HG02759 (cell line): ENCODE measurements at regions not wholly inside any gene's neighbourhood (a gene's known extent, or its start where the extent isn't known, plus 50 kb on each side); places are given as distances from the start of the nearest gene placed in this dataset.
"Not testable (repeated sequence)": the region's sequence is repeated elsewhere in the genome, so short reads cannot be mapped to it uniquely, and the experiment has no call there.

Source experiments
- ATAC-seq: cut with Tn5 transposase; IDR thresholded peaks from one replicate; pipeline ENCODE4 v1.9.1; 2021; ENCODE audit warnings: mild to moderate bottlenecking, moderate library complexity; ENCODE audit not compliant: unreplicated experiment

GRCh38 chr9:135269912-135270830 lies 182.7 kb downstream of the OLFM1 start:
- no peak for ATAC-seq

GRCh38 chr9:135271425-135271824 lies 184.0 kb downstream of the OLFM1 start:
- ATAC-seq = no peak

- no peak for ATAC-seq
These were observed 185.1 kb downstream of the OLFM1 start for GRCh38 chr9:135272608-135273007.

GRCh38 chr9:135273008-135273407 lies 185.5 kb downstream of the OLFM1 start:
- no peak for ATAC-seq

- ATAC-seq = no peak
These were observed 187.7 kb downstream of the OLFM1 start for GRCh38 chr9:135275163-135275562.

- ATAC-seq = no peak
These were observed 188.3 kb downstream of the OLFM1 start for GRCh38 chr9:135275571-135276289.

- no peak for ATAC-seq
These were observed 190.0 kb downstream of the OLFM1 start for GRCh38 chr9:135277219-135278201.

- ATAC-seq = no peak
These were observed 191.1 kb downstream of the OLFM1 start for GRCh38 chr9:135278586-135278985.

GRCh38 chr9:135279385-135279784 lies 191.9 kb downstream of the OLFM1 start:
- no peak for ATAC-seq

- no peak for ATAC-seq
These were observed 192.4 kb downstream of the OLFM1 start for GRCh38 chr9:135279834-135280393.

- ATAC-seq = no peak
These were observed 193.2 kb downstream of the OLFM1 start for GRCh38 chr9:135280666-135281065.

- ATAC-seq = no peak
These were observed 193.7 kb downstream of the OLFM1 start for GRCh38 chr9:135281151-135281550.

- ATAC-seq = no peak
These were observed 194.6 kb downstream of the OLFM1 start for GRCh38 chr9:135281791-135282737.

GRCh38 chr9:135282808-135283207 lies 195.3 kb downstream of the OLFM1 start:
- ATAC-seq = no peak

GRCh38 chr9:135283671-135284070 lies 195.9 kb upstream of the PPP1R26 start:
- no peak for ATAC-seq

GRCh38 chr9:135284386-135285134 lies 195.0 kb upstream of the PPP1R26 start:
- no peak for ATAC-seq

- not testable (repeated sequence) for ATAC-seq
These were observed 193.2 kb upstream of the PPP1R26 start for GRCh38 chr9:135286187-135286925.

GRCh38 chr9:135286961-135287360 lies 192.6 kb upstream of the PPP1R26 start:
- no peak for ATAC-seq
